Panc1 (cell line): ENCODE measurements at regions not wholly inside any gene's neighbourhood (a gene's known extent, or its start where the extent isn't known, plus 50 kb on each side); places are given as distances from the start of the nearest gene placed in this dataset.

Source experiments
- ATAC-seq: fragments of 200-7000 bp; cut with Tn5 transposase; 2 replicates; pipeline ENCODE4 v1.9.1; 2020; ENCODE audit warnings: mild to moderate bottlenecking, moderate library complexity
- BruUV-seq: library from RNA; stranded (reverse); fragments of 400-500 nt; replicated peaks from 2 replicates; lab custom pipeline; 2021; lab: Mats Ljungman, UMichigan
- CTCF ChIA-PET: fragments of 300-600 bp; sonication (Branson Sonifier 250); formaldehyde crosslinking; loops from one replicate; lab custom pipeline; 2022; ENCODE audit warnings: antibody characterized with exemption; lab: Charles Lee
- POLR2A ChIA-PET: fragments of 300-600 bp; sonication (Branson Sonifier 250); formaldehyde crosslinking; loops from one replicate; lab custom pipeline; 2022; ENCODE audit warnings: antibody characterized with exemption; lab: Charles Lee
- DNase-seq: peaks from one replicate; pipeline ENCODE4 v3.0.0-alpha.2; 2010; ENCODE audit warnings: low read depth, low spot score
- H3K27ac ChIP-seq: 2 replicates; pipeline ENCODE4 v1.5.1; 2011; ENCODE audit warnings: mild to moderate bottlenecking, low read length, inconsistent platforms
- H3K27me3 ChIP-seq: fragments of 200-500 bp; sonication (Bioruptor generic); 2 replicates; pipeline ENCODE4 v1.6.0; 2014; ENCODE audit warnings: low read length, inconsistent platforms; ENCODE audit not compliant: control insufficient read depth, insufficient read depth
- H3K36me3 ChIP-seq: fragments of 200-500 bp; sonication (Bioruptor generic); 2 replicates; pipeline ENCODE4 v1.5.1; 2014; ENCODE audit warnings: inconsistent platforms, mild to moderate bottlenecking, low read length, moderate library complexity; ENCODE audit not compliant: control insufficient read depth, insufficient read depth
- H3K4me1 ChIP-seq: 2 replicates; pipeline ENCODE4 v1.5.1; 2011; ENCODE audit warnings: inconsistent platforms, mild to moderate bottlenecking, low read length, moderate library complexity; ENCODE audit not compliant: control insufficient read depth, insufficient read depth
- H3K4me3 ChIP-seq, 2 experiments: 2 replicates each; pipeline ENCODE4 v1.5.1; 2011 to 2012; ENCODE audit warnings: low read depth in 2 of 2, low read length in 2 of 2, mild to moderate bottlenecking in 2 of 2, inconsistent platforms in 1 of 2, moderate library complexity in 1 of 2
- H3K9me3 ChIP-seq: fragments of 200-500 bp; sonication (Bioruptor generic); 2 replicates; pipeline ENCODE4 v1.5.1; 2014; ENCODE audit warnings: low read depth, mild to moderate bottlenecking, inconsistent platforms, low read length, moderate library complexity; ENCODE audit not compliant: control insufficient read depth, insufficient read depth
- POLR2AphosphoS5 ChIP-seq: IDR thresholded peaks from 2 replicates; pipeline ENCODE4 v1.6.1; 2012; ENCODE audit warnings: mild to moderate bottlenecking, low read depth, low read length, moderate library complexity
- SIN3A ChIP-seq: IDR thresholded peaks from 2 replicates; pipeline ENCODE4 v1.6.1; 2012; ENCODE audit warnings: low read depth, mild to moderate bottlenecking, low read length, moderate library complexity, borderline replicate concordance; ENCODE audit not compliant: insufficient read depth
- TCF7L2 ChIP-seq: IDR thresholded peaks from 2 replicates; pipeline ENCODE4 v1.6.1; 2011; ENCODE audit warnings: mild to moderate bottlenecking, low read depth, low read length, inconsistent platforms
- in situ Hi-C: cut with HindIII; loops from 2 replicates; pipeline ENCODE4 v1.10.0; 2016; ENCODE audit warnings: low sequenced_read_pairs, low pct_unique_long_range_greater_than_20kb
- intact Hi-C: fragments of 100-400 bp; cut with micrococcal nuclease; formaldehyde crosslinking; loops from one replicate; pipeline ENCODE4 v1.10.0; 2022; ENCODE audit not compliant: unreplicated experiment
- TF ChIP-seq, protein P1 (sequence below), 2 experiments: IDR thresholded peaks; 2 replicates each; pipeline ENCODE4 v1.6.1; 2011 to 2012; ENCODE audit warnings: low read depth in 2 of 2, control low read depth in 1 of 2, low read length in 1 of 2, mild to moderate bottlenecking in 1 of 2, moderate library complexity in 1 of 2; ENCODE audit not compliant: insufficient read depth in 1 of 2
- TF ChIP-seq, protein P2 (sequence below): fragments of 450-650 bp; IDR thresholded peaks from 2 replicates; pipeline ENCODE4 v1.5.1; 2017; ENCODE audit warnings: mild to moderate bottlenecking

DNA sequence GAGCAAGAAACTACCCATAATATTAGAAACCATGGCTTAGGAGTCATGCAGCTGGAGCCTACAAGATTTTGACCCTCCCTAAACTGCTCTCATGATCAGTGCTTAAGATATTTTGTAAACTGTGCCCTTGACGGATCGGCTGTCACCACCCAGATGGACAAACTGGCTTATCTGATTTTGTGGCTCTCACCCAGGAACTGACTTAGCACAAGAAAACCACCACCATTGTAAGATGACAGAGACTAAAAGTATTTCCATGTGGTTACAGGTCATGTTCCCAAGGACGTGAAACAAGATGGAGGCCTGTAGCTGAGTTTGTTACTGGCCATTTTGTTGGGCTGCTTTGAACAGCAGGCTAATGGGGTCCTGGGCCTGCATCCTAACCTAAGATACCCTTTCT, 940.9 kb downstream of the OTOL1 start:
- H3K9me3 ChIP-seq, result no peaks in the 10 kb centered on the region
- intact Hi-C loops (no loop called here), in situ Hi-C loops (no loop called here)
- DNase-seq, result no peak
- H3K27me3 ChIP-seq, result no peaks in the 10 kb centered on the region
- TF ChIP-seq, protein P1, sequence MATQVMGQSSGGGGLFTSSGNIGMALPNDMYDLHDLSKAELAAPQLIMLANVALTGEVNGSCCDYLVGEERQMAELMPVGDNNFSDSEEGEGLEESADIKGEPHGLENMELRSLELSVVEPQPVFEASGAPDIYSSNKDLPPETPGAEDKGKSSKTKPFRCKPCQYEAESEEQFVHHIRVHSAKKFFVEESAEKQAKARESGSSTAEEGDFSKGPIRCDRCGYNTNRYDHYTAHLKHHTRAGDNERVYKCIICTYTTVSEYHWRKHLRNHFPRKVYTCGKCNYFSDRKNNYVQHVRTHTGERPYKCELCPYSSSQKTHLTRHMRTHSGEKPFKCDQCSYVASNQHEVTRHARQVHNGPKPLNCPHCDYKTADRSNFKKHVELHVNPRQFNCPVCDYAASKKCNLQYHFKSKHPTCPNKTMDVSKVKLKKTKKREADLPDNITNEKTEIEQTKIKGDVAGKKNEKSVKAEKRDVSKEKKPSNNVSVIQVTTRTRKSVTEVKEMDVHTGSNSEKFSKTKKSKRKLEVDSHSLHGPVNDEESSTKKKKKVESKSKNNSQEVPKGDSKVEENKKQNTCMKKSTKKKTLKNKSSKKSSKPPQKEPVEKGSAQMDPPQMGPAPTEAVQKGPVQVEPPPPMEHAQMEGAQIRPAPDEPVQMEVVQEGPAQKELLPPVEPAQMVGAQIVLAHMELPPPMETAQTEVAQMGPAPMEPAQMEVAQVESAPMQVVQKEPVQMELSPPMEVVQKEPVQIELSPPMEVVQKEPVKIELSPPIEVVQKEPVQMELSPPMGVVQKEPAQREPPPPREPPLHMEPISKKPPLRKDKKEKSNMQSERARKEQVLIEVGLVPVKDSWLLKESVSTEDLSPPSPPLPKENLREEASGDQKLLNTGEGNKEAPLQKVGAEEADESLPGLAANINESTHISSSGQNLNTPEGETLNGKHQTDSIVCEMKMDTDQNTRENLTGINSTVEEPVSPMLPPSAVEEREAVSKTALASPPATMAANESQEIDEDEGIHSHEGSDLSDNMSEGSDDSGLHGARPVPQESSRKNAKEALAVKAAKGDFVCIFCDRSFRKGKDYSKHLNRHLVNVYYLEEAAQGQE (IDR thresholded peaks at IDR 0.05; ENCODE audit: insufficient read depth in 1 of 2, low read depth in 2 of 2, low read length in 1 of 2), result no peak
- TF ChIP-seq TCF7L2 (no peak), POLR2AphosphoS5 (no peak), SIN3A (no peak)
- TF ChIP-seq, protein P2, sequence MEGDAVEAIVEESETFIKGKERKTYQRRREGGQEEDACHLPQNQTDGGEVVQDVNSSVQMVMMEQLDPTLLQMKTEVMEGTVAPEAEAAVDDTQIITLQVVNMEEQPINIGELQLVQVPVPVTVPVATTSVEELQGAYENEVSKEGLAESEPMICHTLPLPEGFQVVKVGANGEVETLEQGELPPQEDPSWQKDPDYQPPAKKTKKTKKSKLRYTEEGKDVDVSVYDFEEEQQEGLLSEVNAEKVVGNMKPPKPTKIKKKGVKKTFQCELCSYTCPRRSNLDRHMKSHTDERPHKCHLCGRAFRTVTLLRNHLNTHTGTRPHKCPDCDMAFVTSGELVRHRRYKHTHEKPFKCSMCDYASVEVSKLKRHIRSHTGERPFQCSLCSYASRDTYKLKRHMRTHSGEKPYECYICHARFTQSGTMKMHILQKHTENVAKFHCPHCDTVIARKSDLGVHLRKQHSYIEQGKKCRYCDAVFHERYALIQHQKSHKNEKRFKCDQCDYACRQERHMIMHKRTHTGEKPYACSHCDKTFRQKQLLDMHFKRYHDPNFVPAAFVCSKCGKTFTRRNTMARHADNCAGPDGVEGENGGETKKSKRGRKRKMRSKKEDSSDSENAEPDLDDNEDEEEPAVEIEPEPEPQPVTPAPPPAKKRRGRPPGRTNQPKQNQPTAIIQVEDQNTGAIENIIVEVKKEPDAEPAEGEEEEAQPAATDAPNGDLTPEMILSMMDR, result no peak
- ATAC-seq, result no peak
- no TSS peak for BruUV-seq
- no peaks in the 10 kb centered on the region for H3K4me1 ChIP-seq
- no peak overlapping the region for H3K4me3 ChIP-seq
- CTCF ChIA-PET, result no interaction called here
- no peaks in the 10 kb centered on the region for H3K36me3 ChIP-seq
- POLR2A ChIA-PET, result no interaction called here
- H3K27ac ChIP-seq, result no peak overlapping the region

DNA sequence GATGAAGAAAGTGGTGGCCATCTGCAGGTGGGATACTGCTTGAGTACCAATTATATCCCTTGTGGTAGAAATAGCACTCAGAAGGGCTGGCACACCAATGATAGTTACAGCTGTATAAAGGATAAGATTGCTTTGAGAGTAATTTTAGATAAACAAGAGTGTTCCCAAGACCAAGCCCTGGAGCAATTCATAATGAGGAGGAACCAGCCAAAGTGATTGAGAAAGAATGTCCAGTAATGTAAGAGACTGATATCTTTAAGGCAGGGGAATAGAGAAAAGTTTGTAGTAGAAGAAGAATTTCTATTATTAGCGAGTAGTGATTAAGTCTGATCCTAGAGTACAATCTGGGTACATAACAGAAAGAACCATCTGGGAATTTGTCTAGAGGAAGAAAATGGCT, 945.1 kb downstream of the OTOL1 start:
- no TSS peak for BruUV-seq
- ChIA-PET CTCF (no interaction called here), POLR2A (no interaction called here)

More for the DNA sequence above, 945.1 kb downstream of the OTOL1 start:
- TF ChIP-seq, protein P2, result no peak
- no peak for TF ChIP-seq SIN3A
- TF ChIP-seq, protein P1 (IDR thresholded peaks at IDR 0.05; ENCODE audit: insufficient read depth in 1 of 2, low read depth in 2 of 2, low read length in 1 of 2), result no peak
- Histone ChIP-seq H3K4me3 (no peak overlapping the region), H3K9me3 (no peaks in the 10 kb centered on the region), H3K4me1 (no peaks in the 10 kb centered on the region), H3K27me3 (no peaks in the 10 kb centered on the region), H3K36me3 (no peaks in the 10 kb centered on the region), H3K27ac (no peak overlapping the region)
- no peak for DNase-seq
- in situ Hi-C loops (no loop called here), intact Hi-C loops (no loop called here)
- ATAC-seq, result no peak
